Esophagus muscularis mucosa (tissue), 4 donors: ENCODE measurements at regions not wholly inside any gene's neighbourhood (a gene's known extent, or its start where the extent isn't known, plus 50 kb on each side); places are given as distances from the start of the nearest gene placed in this dataset.

Source experiments
- CTCF ChIP-seq, 3 experiments: fragments of 200-600 bp in 2 of 3; fragments of 450-650 bp in 1 of 3; sonication (generic) in 2 of 3; IDR thresholded peaks; one replicate each; pipeline ENCODE4 v1.5.1; 2017 to 2019; ENCODE audit warnings: antibody characterized with exemption in 3 of 3, mild to moderate bottlenecking in 2 of 3, moderate library complexity in 1 of 3
- EP300 ChIP-seq: sonication (generic); formaldehyde crosslinking; IDR thresholded peaks from one replicate; pipeline ENCODE4 v1.6.1; 2017; ENCODE audit warnings: antibody characterized with exemption
- POLR2A ChIP-seq: fragments of 450-650 bp; IDR thresholded peaks from one replicate; pipeline ENCODE4 v1.6.1; 2017; ENCODE audit warnings: antibody characterized with exemption, moderate library complexity, mild to moderate bottlenecking, low read depth
- POLR2AphosphoS5 ChIP-seq, 2 donors: sonication (generic); formaldehyde crosslinking; IDR thresholded peaks; one replicate each; pipeline ENCODE4 v1.6.1; 2017; ENCODE audit warnings: antibody characterized with exemption in 2 of 2

GRCh38 chr15:93899817-93900216 lies 331.5 kb upstream of the MCTP2 start:
- no peak for TF ChIP-seq CTCF (IDR thresholded peaks at IDR 0.05)
- TF ChIP-seq EP300, result no peak
- TF ChIP-seq POLR2AphosphoS5 (IDR thresholded peaks at IDR 0.05), result no peak
- TF ChIP-seq POLR2A, result no peak
